ENCODE measurements at regions not wholly inside any gene's neighbourhood (a gene's known extent, or its start where the extent isn't known, plus 50 kb on each side); places are given as distances from the start of the nearest gene placed in this dataset.

DNA sequence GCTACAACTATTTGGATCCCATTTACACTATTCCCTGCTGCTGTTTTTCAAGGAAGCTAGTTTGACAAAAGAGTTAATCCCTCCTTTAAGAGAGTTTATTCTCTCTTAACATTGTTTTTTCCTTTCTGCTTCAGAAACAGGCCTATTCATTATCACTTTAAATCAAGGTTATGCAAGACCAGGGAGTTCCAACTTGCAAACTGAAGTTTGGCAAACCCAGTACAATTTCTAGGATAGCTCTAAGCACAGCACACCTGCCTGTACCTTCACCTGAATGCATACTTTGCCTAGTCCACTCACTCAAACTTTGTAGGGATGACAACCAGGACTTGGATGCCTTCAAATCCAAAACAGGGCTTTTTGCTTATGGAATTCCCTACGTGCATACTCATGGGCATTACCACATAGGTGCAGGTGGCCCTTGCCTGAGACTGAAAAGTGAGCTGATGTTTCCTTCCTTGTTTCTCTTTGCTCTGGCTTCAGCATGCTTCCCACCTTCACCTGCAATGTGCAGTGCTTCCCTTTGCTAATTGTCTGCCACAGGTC lies 193.8 kb upstream of the MMADHC start:
- no peak for DNase-seq (ENCODE audit: extremely low read depth, insufficient read length)
- no peaks in the 10 kb centered on the region for H3K27me3 ChIP-seq (replicated peaks; ENCODE audit: control insufficient read depth, insufficient read depth, low read length)
- no peaks in the 10 kb centered on the region for H3K36me3 ChIP-seq (ENCODE audit: control insufficient read depth, insufficient read depth, low read length)
- TF ChIP-seq, protein P1, sequence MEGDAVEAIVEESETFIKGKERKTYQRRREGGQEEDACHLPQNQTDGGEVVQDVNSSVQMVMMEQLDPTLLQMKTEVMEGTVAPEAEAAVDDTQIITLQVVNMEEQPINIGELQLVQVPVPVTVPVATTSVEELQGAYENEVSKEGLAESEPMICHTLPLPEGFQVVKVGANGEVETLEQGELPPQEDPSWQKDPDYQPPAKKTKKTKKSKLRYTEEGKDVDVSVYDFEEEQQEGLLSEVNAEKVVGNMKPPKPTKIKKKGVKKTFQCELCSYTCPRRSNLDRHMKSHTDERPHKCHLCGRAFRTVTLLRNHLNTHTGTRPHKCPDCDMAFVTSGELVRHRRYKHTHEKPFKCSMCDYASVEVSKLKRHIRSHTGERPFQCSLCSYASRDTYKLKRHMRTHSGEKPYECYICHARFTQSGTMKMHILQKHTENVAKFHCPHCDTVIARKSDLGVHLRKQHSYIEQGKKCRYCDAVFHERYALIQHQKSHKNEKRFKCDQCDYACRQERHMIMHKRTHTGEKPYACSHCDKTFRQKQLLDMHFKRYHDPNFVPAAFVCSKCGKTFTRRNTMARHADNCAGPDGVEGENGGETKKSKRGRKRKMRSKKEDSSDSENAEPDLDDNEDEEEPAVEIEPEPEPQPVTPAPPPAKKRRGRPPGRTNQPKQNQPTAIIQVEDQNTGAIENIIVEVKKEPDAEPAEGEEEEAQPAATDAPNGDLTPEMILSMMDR (IDR thresholded peaks at IDR 0.05; ENCODE audit: insufficient read depth, low read length, poor library complexity, severe bottlenecking) = no peak
- H3K4me3 ChIP-seq (replicated peaks; ENCODE audit: low read depth, low read length) = no peak overlapping the region

DNA sequence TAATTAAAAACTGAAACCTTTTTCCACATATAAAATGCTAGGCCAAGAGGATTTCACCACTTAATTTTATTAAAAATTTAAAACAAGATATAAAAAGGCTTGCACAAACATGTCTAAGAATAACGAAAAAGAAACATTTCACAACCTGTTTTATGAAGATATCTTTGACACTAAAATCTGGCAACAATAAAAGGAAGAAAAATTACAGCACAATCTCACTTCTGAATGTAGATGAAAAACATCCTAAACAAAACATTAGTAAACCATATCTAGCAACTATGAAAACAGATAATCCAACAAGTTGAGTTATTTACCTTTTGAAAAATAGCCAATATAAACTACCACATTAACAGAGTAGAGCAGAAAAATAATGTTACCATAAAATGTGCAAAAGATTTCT lies 185.4 kb upstream of the MMADHC start:
- no peaks in the 10 kb centered on the region for H3K27me3 ChIP-seq (replicated peaks; ENCODE audit: control insufficient read depth, insufficient read depth, low read length)
- no peak for DNase-seq (ENCODE audit: extremely low read depth, insufficient read length)
- TF ChIP-seq, protein P1 (IDR thresholded peaks at IDR 0.05; ENCODE audit: insufficient read depth, low read length, poor library complexity, severe bottlenecking) = no peak
- H3K36me3 ChIP-seq (ENCODE audit: control insufficient read depth, insufficient read depth, low read length) = no peaks in the 10 kb centered on the region
- H3K4me3 ChIP-seq (replicated peaks; ENCODE audit: low read depth, low read length) = no peak overlapping the region

DNA sequence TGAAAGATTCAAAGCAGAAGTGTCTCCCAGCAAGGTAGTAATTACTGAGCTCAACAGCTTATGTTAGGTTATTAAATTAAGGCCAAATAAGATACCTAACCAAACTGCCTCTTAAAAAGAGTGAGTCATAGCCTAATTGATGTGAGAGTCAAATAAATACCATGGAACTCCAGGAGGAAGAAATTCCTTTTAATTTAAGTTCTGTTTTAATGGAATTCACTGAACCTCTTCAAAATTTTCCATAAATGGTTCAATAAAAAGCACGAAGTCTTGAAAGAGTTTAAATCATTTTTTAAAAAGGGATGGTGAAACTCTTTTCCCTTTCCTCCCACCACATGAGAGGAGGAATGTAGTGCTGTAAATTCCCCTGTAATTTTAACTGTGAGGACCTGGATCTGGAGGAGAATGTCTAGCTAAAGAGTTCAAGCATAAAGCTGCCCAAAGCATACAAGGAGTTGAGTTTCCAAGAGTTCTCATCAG lies 180.8 kb upstream of the MMADHC start:
- no peak for DNase-seq (ENCODE audit: extremely low read depth, insufficient read length)
- no peaks in the 10 kb centered on the region for H3K36me3 ChIP-seq (ENCODE audit: control insufficient read depth, insufficient read depth, low read length)
- no peaks in the 10 kb centered on the region for H3K27me3 ChIP-seq (replicated peaks; ENCODE audit: control insufficient read depth, insufficient read depth, low read length)
- TF ChIP-seq, protein P1 (IDR thresholded peaks at IDR 0.05; ENCODE audit: insufficient read depth, low read length, poor library complexity, severe bottlenecking) = no peak
- no peak overlapping the region for H3K4me3 ChIP-seq (replicated peaks; ENCODE audit: low read depth, low read length)

DNA sequence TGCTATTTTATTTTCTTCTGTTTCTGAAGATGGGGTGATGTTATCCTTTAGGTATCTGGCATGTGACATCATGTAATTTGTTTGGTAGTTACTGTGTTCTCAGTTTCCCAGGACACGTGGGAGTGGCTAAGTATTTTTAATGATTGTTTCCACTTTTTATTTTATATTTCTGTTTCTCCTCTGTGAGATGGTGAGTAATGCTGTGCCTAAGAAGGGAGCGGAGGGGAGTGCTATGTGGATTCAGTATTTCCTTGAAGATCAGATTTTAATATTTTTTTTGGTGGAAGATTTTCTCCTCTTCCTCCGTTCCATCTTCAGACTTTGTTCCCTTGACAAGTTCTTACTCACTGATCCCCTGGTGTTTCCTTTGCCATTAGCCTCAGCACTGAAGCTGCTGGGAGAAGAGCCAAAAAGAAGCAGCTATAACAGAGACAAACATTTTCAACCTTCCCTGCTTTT lies 180.0 kb upstream of the MMADHC start:
- TF ChIP-seq, protein P1 (IDR thresholded peaks at IDR 0.05; ENCODE audit: insufficient read depth, low read length, poor library complexity, severe bottlenecking) = no peak
- H3K4me3 ChIP-seq (replicated peaks; ENCODE audit: low read depth, low read length) = no peak overlapping the region
- no peak for DNase-seq (ENCODE audit: extremely low read depth, insufficient read length)
- no peaks in the 10 kb centered on the region for H3K36me3 ChIP-seq (ENCODE audit: control insufficient read depth, insufficient read depth, low read length)
- no peaks in the 10 kb centered on the region for H3K27me3 ChIP-seq (replicated peaks; ENCODE audit: control insufficient read depth, insufficient read depth, low read length)

DNA sequence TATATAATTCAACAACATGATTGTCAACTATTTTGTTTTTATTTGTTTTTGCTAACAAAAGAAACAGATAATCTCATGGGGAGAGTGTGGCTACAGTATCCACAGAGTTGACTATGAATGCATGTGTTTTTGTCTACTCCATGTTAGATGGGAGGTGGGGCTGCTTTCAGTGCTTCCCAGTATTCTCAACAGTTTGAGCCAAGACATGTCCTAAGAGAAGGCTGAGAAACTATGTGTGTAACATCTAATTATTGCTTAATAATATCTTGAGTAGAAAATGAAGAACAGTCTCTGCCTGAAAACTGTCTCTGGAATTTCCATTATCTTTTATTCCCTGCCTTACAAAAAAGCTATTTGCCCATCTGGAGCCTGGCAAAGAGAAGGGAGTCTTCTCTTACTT lies 178.8 kb upstream of the MMADHC start:
- no peak for DNase-seq (ENCODE audit: extremely low read depth, insufficient read length)
- H3K36me3 ChIP-seq (ENCODE audit: control insufficient read depth, insufficient read depth, low read length) = no peaks in the 10 kb centered on the region
- no peak overlapping the region for H3K4me3 ChIP-seq (replicated peaks; ENCODE audit: low read depth, low read length)
- TF ChIP-seq, protein P1 (IDR thresholded peaks at IDR 0.05; ENCODE audit: insufficient read depth, low read length, poor library complexity, severe bottlenecking) = no peak
- no peaks in the 10 kb centered on the region for H3K27me3 ChIP-seq (replicated peaks; ENCODE audit: control insufficient read depth, insufficient read depth, low read length)

DNA sequence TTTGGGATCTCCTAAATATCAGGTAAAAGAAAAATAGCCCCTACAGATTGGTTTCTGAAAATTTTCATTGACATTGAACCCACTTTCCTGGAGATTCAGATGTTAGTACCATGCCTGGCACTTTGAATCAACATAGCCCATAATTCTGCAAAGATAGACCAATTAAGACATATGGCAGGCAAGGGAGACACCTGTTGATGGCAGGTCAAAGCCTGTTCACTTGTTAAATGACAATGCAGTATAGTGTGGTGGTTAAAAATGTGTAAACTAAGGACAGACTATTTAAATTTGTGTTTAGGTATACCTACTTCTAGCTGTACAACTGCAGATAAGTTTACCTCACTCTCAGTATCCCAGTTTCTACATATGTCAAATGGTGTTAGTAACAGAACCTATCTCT lies 178.1 kb upstream of the MMADHC start:
- DNase-seq (ENCODE audit: extremely low read depth, insufficient read length) = no peak
- TF ChIP-seq, protein P1 (IDR thresholded peaks at IDR 0.05; ENCODE audit: insufficient read depth, low read length, poor library complexity, severe bottlenecking) = no peak
- Histone ChIP-seq H3K27me3 (replicated peaks; ENCODE audit: control insufficient read depth, insufficient read depth, low read length) (no peaks in the 10 kb centered on the region), H3K4me3 (replicated peaks; ENCODE audit: low read depth, low read length) (no peak overlapping the region), H3K36me3 (ENCODE audit: control insufficient read depth, insufficient read depth, low read length) (no peaks in the 10 kb centered on the region)
